SK-N-MC (cell line): ENCODE measurements at regions not wholly inside any gene's neighbourhood (a gene's known extent, or its start where the extent isn't known, plus 50 kb on each side); places are given as distances from the start of the nearest gene placed in this dataset.

Source experiments
- DNase-seq: peaks from one replicate; pipeline ENCODE4 v3.0.0-alpha.2; 2011; ENCODE audit warnings: low read depth, low spot score
- H3K27ac ChIP-seq: fragments of 200-600 bp; sonication (generic); 2 replicates; pipeline ENCODE4 v1.5.1; 2016; ENCODE audit warnings: mixed run types
- H3K36me3 ChIP-seq: fragments of 200-600 bp; sonication (generic); 2 replicates; pipeline ENCODE4 v1.6.1; 2017; ENCODE audit warnings: antibody characterized with exemption, low read length, mixed read lengths; ENCODE audit not compliant: insufficient read depth
- H3K4me3 ChIP-seq: fragments of 200-600 bp; sonication (generic); 2 replicates; pipeline ENCODE4 v1.5.1; 2016
- H3K9ac ChIP-seq: fragments of 200-600 bp; sonication (generic); 2 replicates; pipeline ENCODE4 v1.8.0; 2017; ENCODE audit warnings: mixed run types, mixed read lengths; ENCODE audit not compliant: insufficient read length
- H3K9me3 ChIP-seq: fragments of 200-600 bp; sonication (generic); 2 replicates; pipeline ENCODE4 v1.6.1; 2017; ENCODE audit warnings: low read depth, mild to moderate bottlenecking, antibody characterized with exemption, low read length, moderate library complexity, mixed read lengths
- EZH2 ChIP-seq: fragments of 200-600 bp; sonication (generic); IDR thresholded peaks from one replicate; pipeline ENCODE4 v1.6.1; 2017; ENCODE audit warnings: antibody characterized with exemption
- FOXP2 ChIP-seq: optimal IDR thresholded peaks from 2 replicates; pipeline ENCODE3; 2011; ENCODE audit warnings: mild to moderate bottlenecking, moderate library complexity; ENCODE audit not compliant: insufficient read depth; ENCODE audit errors: extremely low read length, control extremely low read depth
- POLR2AphosphoS5 ChIP-seq: IDR thresholded peaks from 2 replicates; pipeline ENCODE4 v1.6.1; 2012; ENCODE audit warnings: mild to moderate bottlenecking, low read depth, low read length, borderline replicate concordance

DNA sequence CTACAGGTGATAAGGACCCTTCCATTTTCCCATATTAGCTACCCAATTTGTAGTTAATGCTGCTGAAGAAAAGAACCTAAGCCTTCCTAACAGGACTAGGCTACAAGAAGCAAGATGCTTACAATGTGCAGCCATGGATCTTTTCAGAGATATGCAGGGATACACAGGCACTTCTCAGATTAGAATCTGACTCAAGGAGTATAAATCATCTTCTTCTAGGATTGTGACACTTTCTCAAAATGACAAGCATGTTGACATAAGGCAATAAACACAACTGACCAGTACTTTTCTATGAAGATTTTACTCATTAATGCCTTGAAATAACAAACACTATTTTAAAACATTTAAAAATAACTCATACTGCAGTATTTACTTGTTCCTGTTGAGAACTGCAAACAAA, 127.9 kb upstream of the ACVR2A start:
- Histone ChIP-seq H3K36me3 (no peaks in the 10 kb centered on the region), H3K27ac (no peak overlapping the region), H3K9ac (no peak overlapping the region), H3K4me3 (no peak overlapping the region), H3K9me3 (no peaks in the 10 kb centered on the region)
- no peak for DNase-seq
- TF ChIP-seq POLR2AphosphoS5 (no peak), FOXP2 (no peak), EZH2 (no peak)

GRCh38 chr2:147715807-147716206, 129.0 kb upstream of the ACVR2A start:
- TF ChIP-seq FOXP2 (no peak), EZH2 (no peak), POLR2AphosphoS5 (no peak)

GRCh38 chr2:147714582-147714981, 130.2 kb upstream of the ACVR2A start:
- Histone ChIP-seq H3K4me3 (no peak overlapping the region), H3K27ac (no peak overlapping the region), H3K36me3 (no peaks in the 10 kb centered on the region), H3K9ac (no peak overlapping the region), H3K9me3 (no peaks in the 10 kb centered on the region)
- DNase-seq = no peak
- TF ChIP-seq POLR2AphosphoS5 (no peak), FOXP2 (no peak), EZH2 (no peak)

More at GRCh38 chr2:147715807-147716206, 129.0 kb upstream of the ACVR2A start:
- H3K27ac ChIP-seq = no peak overlapping the region
- DNase-seq = no peak
- no peak overlapping the region for H3K4me3 ChIP-seq
- H3K9me3 ChIP-seq = no peaks in the 10 kb centered on the region
- no peaks in the 10 kb centered on the region for H3K36me3 ChIP-seq
- no peak overlapping the region for H3K9ac ChIP-seq

GRCh38 chr2:147713349-147713748, 131.5 kb upstream of the ACVR2A start:
- Histone ChIP-seq H3K9ac (no peak overlapping the region), H3K36me3 (no peaks in the 10 kb centered on the region), H3K27ac (no peak overlapping the region), H3K9me3 (no peaks in the 10 kb centered on the region), H3K4me3 (no peak overlapping the region)
- DNase-seq = no peak
- TF ChIP-seq FOXP2 (no peak), EZH2 (no peak), POLR2AphosphoS5 (no peak)

DNA sequence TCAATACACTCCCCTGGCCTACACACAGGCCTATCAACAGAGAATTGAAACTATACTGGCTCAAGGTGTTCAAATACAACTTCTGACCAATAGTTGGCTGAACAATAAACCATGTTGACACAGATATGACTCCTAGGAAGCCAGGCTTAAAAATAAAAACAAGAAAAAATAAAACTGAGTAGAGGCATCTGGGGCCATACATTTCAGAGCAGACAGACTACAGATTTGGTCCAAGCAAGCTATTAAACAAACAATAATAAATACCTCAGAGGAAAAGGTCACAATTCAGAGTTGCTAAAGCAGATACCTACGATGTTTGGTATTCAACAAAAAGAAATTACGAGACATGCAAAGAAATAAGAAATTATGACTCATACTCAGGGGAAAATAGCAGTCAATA, 132.8 kb upstream of the ACVR2A start:
- H3K9me3 ChIP-seq = no peaks in the 10 kb centered on the region
- H3K9ac ChIP-seq = no peak overlapping the region
- no peak for DNase-seq
- TF ChIP-seq POLR2AphosphoS5 = no peak
- no peak for TF ChIP-seq FOXP2
- TF ChIP-seq EZH2 = no peak
- no peak overlapping the region for H3K27ac ChIP-seq
- no peaks in the 10 kb centered on the region for H3K36me3 ChIP-seq
- no peak overlapping the region for H3K4me3 ChIP-seq

- Histone ChIP-seq H3K27ac (no peak overlapping the region), H3K36me3 (no peaks in the 10 kb centered on the region), H3K9me3 (no peaks in the 10 kb centered on the region), H3K9ac (no peak overlapping the region), H3K4me3 (no peak overlapping the region)
- DNase-seq = no peak
- TF ChIP-seq FOXP2 = no peak
- TF ChIP-seq POLR2AphosphoS5 = no peak
- no peak for TF ChIP-seq EZH2
These were observed 133.8 kb upstream of the ACVR2A start for GRCh38 chr2:147711031-147711430.

DNA sequence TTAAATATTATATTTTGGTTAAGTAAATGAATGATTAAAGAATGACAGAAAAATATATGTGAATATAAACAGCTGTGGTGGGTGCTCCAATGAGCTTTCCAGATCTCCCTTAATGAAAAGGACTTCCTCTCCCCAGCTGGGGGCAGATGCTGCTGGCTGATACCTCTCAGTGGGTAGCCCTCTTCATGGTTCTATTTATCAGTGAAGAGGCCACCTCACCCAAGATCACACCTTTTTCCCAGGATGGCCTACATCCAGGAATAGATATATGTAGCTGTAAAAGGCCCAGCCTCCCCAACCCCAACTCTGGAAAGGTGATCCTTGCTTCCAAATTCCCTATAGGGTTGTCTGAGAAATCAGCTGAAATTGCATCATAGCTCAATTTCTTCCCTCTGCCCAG, 135.2 kb upstream of the ACVR2A start:
- Histone ChIP-seq H3K4me3 (no peak overlapping the region), H3K9me3 (no peaks in the 10 kb centered on the region), H3K9ac (no peak overlapping the region), H3K27ac (no peak overlapping the region), H3K36me3 (no peaks in the 10 kb centered on the region)
- TF ChIP-seq FOXP2 = no peak
- TF ChIP-seq EZH2 = no peak
- no peak for TF ChIP-seq POLR2AphosphoS5
- DNase-seq = no peak

- Histone ChIP-seq H3K27ac (no peak overlapping the region), H3K36me3 (no peaks in the 10 kb centered on the region), H3K9ac (no peak overlapping the region), H3K4me3 (no peak overlapping the region), H3K9me3 (no peaks in the 10 kb centered on the region)
- no peak for DNase-seq
- TF ChIP-seq EZH2 (no peak), POLR2AphosphoS5 (no peak), FOXP2 (no peak)
These were observed 141.7 kb upstream of the ACVR2A start for GRCh38 chr2:147703171-147703570.

DNA sequence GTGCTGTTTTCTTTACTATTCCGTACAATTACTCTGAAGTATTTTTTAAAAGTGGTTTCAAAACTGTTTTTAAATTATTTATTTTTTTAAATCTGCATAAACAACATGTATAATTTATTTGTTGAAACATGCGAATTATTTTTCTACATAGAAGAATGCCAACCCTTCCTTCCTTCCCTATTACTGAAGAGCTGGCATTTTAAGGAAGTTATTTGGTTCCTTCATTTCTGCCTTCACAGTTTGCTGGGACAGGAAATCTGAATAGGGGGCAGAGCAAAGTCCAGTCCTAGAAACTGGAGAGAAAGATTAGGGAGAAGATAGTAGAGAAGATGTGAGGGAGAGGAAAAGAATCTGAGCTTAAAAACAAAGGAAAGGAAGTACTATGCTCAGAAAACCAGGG, 146.7 kb upstream of the ACVR2A start:
- Histone ChIP-seq H3K9ac (no peak overlapping the region), H3K36me3 (no peaks in the 10 kb centered on the region), H3K27ac (no peak overlapping the region), H3K9me3 (no peaks in the 10 kb centered on the region), H3K4me3 (no peak overlapping the region)
- TF ChIP-seq FOXP2 = no peak
- no peak for TF ChIP-seq EZH2
- no peak for TF ChIP-seq POLR2AphosphoS5
- DNase-seq = no peak

DNA sequence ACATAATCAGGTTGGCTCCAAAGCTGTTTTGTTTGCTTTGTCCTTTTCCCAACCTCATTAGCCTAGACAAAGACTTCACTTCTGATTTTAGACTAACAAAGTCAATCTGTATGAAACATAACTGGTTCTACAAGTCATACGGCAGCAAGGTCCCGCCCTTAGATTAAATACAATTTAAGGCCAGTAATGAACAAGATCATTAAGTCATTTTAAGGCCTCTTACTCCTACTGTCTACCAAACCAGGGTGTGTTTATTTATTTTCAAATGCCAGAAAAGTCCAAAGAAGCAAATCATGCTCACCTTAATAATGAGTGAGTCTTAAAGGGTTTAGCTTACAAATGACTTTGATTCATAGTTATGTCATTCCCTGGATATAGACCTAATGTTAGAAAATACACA, 148.4 kb upstream of the ACVR2A start:
- no peak overlapping the region for H3K27ac ChIP-seq
- no peaks in the 10 kb centered on the region for H3K9me3 ChIP-seq
- H3K36me3 ChIP-seq = no peaks in the 10 kb centered on the region
- no peak for DNase-seq
- TF ChIP-seq EZH2 = no peak
- TF ChIP-seq POLR2AphosphoS5 = no peak
- no peak for TF ChIP-seq FOXP2
- no peak overlapping the region for H3K4me3 ChIP-seq
- H3K9ac ChIP-seq = no peak overlapping the region
